GM19023 (cell line): ENCODE measurements at regions not wholly inside any gene's neighbourhood (a gene's known extent, or its start where the extent isn't known, plus 50 kb on each side); places are given as distances from the start of the nearest gene placed in this dataset.
"Not testable (repeated sequence)": the region's sequence is repeated elsewhere in the genome, so short reads cannot be mapped to it uniquely, and the experiment has no call there.

Experiments
- ATAC-seq: cut with Tn5 transposase; IDR thresholded peaks from one replicate; pipeline ENCODE4 v1.9.1; 2021; ENCODE audit warnings: mild to moderate bottlenecking, moderate library complexity; ENCODE audit not compliant: unreplicated experiment

DNA sequence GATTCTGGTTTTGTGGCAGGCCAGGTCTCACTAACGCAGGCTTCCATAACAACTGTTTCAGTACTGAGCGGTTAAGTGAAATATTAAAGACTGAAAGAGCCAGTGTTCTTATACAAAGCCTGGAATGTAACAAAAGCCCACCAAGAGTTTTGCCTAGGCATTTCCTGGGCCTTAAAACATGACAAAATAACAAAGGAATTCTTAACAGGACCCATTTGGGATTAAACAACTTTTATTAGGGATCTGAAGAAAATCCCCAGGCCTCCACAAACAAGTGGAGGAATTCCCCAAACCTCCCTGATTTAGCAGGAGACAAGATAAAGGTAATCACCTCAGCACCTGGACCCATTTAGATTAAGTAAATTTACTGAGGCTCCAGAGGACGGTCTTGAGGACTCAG lies 799.7 kb upstream of the SPRY2 start:
- ATAC-seq: no peak

DNA sequence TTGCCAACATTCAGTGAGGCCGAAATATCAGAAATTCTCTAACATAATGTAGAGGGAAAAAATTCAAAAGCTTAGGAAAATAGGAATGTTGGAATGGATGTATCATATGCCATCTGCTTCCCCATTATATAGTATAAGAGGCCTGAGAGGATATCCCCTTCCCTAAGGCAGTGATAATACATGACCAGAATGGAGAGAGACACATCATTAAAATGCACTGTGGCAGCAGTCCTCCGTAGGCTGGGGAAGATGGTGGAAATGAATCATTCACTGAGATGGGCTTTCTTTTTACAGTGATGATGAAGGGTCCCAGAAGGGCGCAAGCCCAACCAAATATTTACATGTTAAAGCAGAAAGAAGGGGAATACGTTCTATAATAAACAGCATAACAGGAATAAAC lies 799.1 kb upstream of the SPRY2 start:
- ATAC-seq: no peak

- ATAC-seq: no peak
Measured at GRCh38 chr13:81138353-81138980, 797.5 kb upstream of the SPRY2 start.

DNA sequence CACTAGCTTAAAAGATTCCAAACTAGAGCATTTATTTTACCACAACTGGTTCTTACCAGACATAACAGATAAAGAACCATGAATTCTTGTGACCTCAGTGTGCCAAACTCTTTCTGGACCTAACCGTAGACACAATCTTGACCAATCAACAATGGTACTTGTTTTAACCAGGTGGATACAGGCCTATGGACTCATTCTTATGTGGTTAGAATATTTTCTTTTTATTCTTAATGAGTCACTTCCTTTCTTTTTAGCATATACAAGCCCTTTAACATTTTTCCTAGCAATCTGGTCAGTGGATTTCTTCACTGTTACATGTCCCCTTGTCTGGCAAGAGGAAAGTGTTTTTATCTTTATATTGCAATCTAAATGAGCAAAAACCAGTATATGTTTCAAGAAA lies 792.1 kb upstream of the SPRY2 start:
- ATAC-seq: no peak

DNA sequence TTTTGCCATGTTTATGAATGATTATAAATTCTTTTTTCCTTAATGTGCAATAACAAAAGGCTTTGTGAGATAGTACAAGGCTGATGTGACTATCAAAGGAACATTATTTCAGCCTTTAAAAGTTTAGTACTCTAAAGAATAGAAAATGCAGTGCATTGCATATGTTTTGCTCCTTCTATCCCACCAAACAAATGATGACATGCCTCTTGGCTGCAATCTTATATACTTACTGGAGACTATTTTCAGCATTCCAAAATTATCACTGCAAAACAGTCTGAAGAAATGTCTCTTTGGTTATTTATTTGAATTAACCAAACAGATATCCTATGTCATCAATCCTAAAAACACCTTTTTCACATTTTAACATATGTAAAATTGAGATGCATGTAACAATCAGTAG lies 776.5 kb upstream of the SPRY2 start:
- no peak for ATAC-seq

DNA sequence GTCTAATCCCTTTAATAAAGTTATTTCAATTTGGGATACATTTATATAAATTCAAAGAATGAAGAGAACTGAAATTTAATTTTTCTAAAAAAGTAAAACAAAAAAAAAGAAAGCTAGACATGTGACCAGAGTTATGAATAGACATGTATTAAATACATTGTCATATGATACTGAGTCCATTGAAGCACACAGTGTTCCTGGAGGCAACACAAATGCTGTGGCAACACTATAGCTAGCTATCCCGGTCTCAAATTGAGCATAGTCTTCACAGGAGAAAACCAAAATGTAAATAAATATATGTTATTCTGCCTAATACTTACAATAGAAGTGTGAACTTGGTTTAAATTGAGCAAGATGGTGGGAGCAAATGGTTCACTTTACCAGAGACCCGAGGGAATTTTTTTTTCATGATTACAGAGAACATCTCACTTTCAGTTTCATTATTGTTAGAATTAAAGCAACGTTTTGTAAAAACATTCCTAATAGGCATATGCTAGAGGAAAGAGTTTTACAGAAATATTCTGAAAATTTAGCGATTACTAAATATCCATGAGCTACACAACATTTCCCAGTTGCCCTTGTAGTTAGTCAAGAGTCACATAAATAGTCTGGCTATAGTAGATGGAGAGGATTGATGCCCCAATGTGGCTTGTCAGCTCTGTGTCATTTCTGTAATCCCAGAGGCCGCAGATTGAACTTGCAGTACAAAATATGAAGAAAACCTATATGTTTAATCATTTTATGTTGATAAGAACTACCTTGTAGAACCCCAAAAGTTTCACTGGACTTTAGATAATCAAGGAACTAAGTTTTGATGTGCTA lies 775.7 kb upstream of the SPRY2 start:
- no peak for ATAC-seq

GRCh38 chr13:81109026-81109425 lies 768.1 kb upstream of the SPRY2 start:
- ATAC-seq: no peak

DNA sequence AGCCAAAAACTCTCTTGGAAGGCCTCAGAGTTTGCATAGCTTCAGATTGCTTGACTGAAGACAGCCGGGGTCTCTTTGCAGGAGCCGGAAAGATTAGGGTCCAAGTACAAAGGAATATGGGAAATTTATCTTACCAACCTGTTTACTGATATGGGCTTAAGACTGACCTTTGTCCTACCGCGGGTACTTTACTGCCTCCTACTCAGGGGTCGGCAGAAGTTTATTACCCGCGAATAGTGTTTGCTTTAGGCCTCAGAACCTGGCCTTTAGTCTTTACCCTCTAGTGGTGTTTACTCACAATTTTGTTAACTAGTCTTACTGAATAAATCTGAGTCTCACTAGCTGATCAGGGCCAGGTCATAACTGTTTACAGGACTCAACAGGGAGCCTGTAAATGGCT lies 765.4 kb upstream of the SPRY2 start:
- no peak for ATAC-seq

DNA sequence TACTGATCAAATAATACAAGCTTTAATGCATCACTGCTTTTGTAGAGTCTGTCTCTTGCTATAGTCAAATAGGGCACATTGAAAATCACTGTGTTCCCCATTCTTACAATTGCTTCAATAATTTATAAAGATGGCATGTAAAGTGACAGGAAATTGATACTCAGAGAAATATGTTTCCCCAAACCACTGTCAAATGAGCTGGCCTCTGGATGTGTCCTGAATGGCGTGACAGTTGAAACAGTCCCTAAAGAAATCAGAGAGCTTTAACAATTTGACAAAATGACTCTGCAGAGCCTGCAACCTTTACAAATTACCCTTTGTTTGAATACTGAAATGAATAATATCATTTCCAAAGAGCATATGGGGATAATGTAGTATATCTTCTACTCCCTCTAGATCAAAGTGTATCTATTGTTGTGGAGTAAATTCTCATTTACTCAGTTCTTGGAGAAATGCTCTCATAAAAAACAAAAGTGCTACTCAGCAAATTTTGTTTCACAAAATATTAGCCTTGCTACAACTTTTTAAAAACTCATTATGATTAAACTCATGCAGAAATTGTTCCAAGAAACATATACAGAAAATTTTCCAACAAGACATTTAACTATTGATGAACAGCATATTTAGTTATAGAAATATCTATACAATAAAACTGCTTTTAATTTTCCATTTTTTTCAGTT lies 763.2 kb upstream of the SPRY2 start:
- no peak for ATAC-seq

- ATAC-seq: not testable (repeated sequence)
Measured at GRCh38 chr13:81102066-81102465, 761.1 kb upstream of the SPRY2 start.

GRCh38 chr13:81089371-81090157 lies 748.6 kb upstream of the SPRY2 start:
- no peak for ATAC-seq

DNA sequence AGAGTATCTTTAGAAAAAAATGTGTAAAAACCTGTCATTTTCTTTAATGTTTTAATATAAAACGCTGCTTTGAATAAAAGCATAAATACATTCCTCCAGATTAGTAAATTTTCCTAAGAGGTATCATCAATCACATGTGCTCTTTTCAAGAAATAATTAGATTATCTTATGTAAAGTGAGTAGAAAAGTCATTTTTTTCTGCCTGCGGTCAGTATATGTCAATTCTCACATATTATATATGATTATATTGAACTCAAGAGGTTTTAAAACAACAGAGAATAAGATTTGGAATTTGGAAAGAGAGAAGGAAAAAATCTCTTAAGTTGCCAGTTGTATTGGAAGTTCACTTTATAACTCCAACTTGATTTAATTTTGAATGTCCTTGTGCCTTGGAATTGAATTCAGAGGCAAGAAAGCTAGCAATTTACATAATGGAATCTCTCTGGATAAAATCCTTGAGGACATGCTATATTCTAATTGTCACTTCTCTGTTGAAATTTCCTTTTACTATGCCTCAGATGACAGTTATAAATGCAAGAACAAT lies 740.1 kb upstream of the SPRY2 start:
- no peak for ATAC-seq

DNA sequence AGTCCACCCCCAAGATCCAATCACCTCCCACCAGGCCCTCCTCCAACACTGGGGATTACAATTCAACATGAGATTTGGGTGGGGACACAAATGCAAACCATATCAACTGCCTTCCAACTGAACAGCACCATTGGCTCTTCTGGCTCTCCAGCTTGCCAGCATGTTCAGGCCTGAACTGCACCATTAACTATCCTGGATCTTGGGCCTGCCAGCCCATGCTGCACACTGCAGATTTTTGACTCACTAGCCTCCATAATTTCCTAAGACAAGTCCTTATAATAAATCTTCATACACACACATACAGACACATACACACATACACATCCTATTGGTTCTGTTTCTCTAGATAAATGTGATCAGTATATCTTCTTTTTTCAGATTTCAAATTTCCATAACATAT lies 737.1 kb upstream of the SPRY2 start:
- ATAC-seq: no peak

- ATAC-seq: not testable (repeated sequence)
Measured at GRCh38 chr13:81069822-81070221, 728.9 kb upstream of the SPRY2 start.

- ATAC-seq: no peak
Measured at GRCh38 chr13:81058916-81059290, 718.0 kb upstream of the SPRY2 start.

DNA sequence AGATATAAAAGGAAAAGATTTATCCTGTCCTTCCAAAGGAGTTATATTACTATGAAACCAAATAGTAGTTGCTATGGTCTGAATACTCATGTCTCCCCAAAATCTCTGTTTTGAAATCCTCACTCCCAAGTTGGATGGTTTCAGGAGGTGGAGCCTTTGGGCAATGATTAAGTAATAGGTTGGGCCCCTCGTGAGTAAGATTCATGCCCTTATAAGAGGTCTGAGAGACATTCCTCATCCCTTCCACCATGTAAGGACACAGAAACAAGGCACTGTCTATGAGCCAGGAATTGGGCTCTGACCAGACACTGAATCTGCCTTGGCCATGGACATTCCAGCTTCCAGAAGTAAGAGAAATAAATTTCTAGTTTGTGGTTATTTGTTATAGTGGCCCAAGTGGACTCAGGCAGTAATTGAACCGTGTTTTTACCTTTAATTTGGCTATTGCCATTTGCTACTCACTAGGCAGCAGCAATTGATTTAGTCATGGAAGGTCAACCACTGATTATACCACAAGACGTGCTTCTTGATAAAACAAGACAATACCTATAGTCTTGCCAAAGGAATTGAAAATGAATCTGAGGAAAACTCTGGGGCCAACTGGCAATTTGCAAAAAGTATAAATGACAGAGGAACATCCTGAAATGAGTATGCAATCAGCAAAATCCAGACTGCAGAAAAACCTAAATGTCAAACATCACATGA lies 717.4 kb upstream of the SPRY2 start:
- ATAC-seq: no peak

GRCh38 chr13:81051873-81052272 lies 710.9 kb upstream of the SPRY2 start:
- ATAC-seq: no peak

DNA sequence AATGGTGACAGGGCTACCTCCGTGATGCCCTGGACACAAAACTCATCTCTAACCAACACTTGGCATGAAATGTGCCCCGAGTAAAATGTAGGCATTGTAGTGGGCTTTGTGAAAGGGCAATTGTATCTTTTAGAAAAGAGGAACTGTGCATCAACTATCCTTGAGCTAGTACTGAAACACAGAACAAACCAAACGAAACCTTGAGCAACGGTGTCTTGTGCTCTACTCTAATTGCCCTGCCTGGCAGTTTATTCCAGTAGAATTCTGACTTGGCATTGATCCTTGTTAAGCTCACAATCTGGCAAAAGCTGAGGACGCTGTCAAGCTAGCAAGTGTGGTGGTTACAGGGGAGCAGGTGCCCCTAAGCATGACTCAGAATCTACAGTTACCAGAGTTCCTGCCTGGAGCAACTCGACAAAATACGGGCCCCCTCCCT lies 707.1 kb upstream of the SPRY2 start:
- peak; percentile 72 for ATAC-seq

DNA sequence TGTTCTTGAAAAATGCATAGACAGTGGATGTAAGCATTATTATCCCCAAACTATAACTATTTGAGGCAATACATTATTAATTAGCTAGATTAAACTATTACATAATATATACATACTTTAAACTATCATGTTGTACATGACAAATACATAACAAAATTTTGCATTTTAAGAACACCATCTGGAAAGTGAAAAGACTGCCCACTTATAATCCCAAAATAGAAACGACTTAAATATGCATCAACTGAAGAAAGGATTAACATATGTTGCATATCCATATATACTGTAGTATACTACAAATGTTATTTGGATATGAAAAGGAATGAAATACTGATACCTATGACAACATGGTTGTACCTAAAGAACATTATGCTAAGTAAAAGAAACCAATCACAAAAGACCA lies 700.8 kb upstream of the SPRY2 start:
- ATAC-seq: no peak

DNA sequence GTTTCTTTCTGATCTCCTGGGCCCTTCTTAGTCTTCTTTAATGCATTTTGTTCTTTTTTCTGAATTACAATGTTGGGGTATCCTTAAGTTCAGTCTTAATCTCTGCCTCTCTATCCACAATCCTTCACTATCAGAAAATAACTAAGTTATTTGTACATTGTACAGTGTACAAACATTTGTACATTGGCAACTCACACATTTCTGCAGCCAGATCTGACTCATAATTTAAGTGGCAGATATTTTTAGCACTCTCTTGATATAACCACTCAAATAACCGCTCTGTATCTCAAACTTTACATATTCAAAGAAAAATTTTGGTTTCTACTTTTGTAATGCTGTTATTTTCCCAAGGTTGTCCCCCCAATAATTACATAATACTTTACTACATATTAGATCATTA lies 691.1 kb upstream of the SPRY2 start:
- no peak for ATAC-seq
